Fibroblast of lung (primary cell): ENCODE measurements at regions not wholly inside any gene's neighbourhood (a gene's known extent, or its start where the extent isn't known, plus 50 kb on each side); places are given as distances from the start of the nearest gene placed in this dataset.

Experiments
- DNase-seq, 2 donors: peaks; one replicate each; pipeline versions ENCODE4 v3.0.0 to v3.0.0-alpha.2; 2010; ENCODE audit warnings: low read depth in 2 of 2
- H2AFZ ChIP-seq: 2 replicates; pipeline ENCODE4 v1.5.1; 2012; ENCODE audit warnings: low read length, control low read depth, inconsistent platforms
- H3K27ac ChIP-seq: 2 replicates; pipeline ENCODE4 v1.5.1; 2011; ENCODE audit warnings: low read length, control low read depth; ENCODE audit not compliant: insufficient read depth
- H3K27me3 ChIP-seq: 2 replicates; pipeline ENCODE4 v1.5.1; 2011; ENCODE audit warnings: mild to moderate bottlenecking, low read length; ENCODE audit not compliant: control insufficient read depth, insufficient read depth
- H3K36me3 ChIP-seq: 2 replicates; pipeline ENCODE4 v1.5.1; 2011; ENCODE audit warnings: low read length; ENCODE audit not compliant: control insufficient read depth, insufficient read depth
- H3K4me1 ChIP-seq: 2 replicates; pipeline ENCODE4 v1.5.1; 2011; ENCODE audit warnings: low read length; ENCODE audit not compliant: control insufficient read depth, insufficient read depth; ENCODE audit errors: extremely low read depth
- H3K4me2 ChIP-seq: 2 replicates; pipeline ENCODE4 v1.5.1; 2011; ENCODE audit warnings: low read length, control low read depth; ENCODE audit not compliant: insufficient read depth; ENCODE audit errors: extremely low read depth
- H3K4me3 ChIP-seq, 4 experiments: fragments of 200-600 bp in 1 of 4; sonication (generic) in 1 of 4; replicated peaks in 1 of 4; 2 replicates each; pipeline ENCODE4 v1.5.1; 2011 to 2016; ENCODE audit warnings: low read length in 4 of 4, low read depth in 3 of 4, mild to moderate bottlenecking in 3 of 4, control low read depth in 2 of 4, inconsistent platforms in 1 of 4, mixed read lengths in 1 of 4; ENCODE audit not compliant: insufficient read depth in 1 of 4; ENCODE audit errors: control extremely low read depth in 1 of 4
- H3K79me2 ChIP-seq: 2 replicates; pipeline ENCODE4 v1.5.1; 2012; ENCODE audit warnings: mild to moderate bottlenecking, low read length, inconsistent platforms; ENCODE audit not compliant: control insufficient read depth, insufficient read depth
- H3K9ac ChIP-seq: 2 replicates; pipeline ENCODE4 v1.5.1; 2011; ENCODE audit warnings: mild to moderate bottlenecking, low read length, control low read depth; ENCODE audit not compliant: insufficient read depth
- H3K9me3 ChIP-seq: 2 replicates; pipeline ENCODE4 v1.5.1; 2012; ENCODE audit warnings: low read depth, low read length; ENCODE audit not compliant: control insufficient read depth, insufficient read depth
- H4K20me1 ChIP-seq: 2 replicates; pipeline ENCODE4 v1.5.1; 2011; ENCODE audit warnings: low read length; ENCODE audit not compliant: control insufficient read depth, insufficient read depth; ENCODE audit errors: extremely low read depth
- CTCF ChIP-seq, 2 donors: IDR thresholded peaks in 1 of 2; conservative IDR thresholded peaks in 1 of 2; 1 replicate in 1 of 2; 2 replicates in 1 of 2; pipeline ENCODE4 v1.5.1; 2011 to 2012; ENCODE audit warnings: low read length in 2 of 2, control low read depth in 1 of 2, inconsistent platforms in 1 of 2, low read depth in 1 of 2, mild to moderate bottlenecking in 1 of 2
- EZH2 ChIP-seq: IDR thresholded peaks from 2 replicates; pipeline ENCODE4 v1.5.1; 2012; ENCODE audit warnings: low read length, control low read depth, mild to moderate bottlenecking; ENCODE audit errors: missing control alignments

GRCh38 chr21:35223480-35224156, 174.5 kb upstream of the RUNX1 start:
- H3K36me3 ChIP-seq, result no peaks in the 10 kb centered on the region
- no peaks in the 10 kb centered on the region for H4K20me1 ChIP-seq
- no peaks in the 10 kb centered on the region for H3K9me3 ChIP-seq
- no peak overlapping the region for H3K9ac ChIP-seq
- H3K27ac ChIP-seq, result no peak overlapping the region
- peak in 1 of 2 donors; percentile 24 for DNase-seq
- no peaks in the 10 kb centered on the region for H3K27me3 ChIP-seq
- no peak overlapping the region for H3K4me3 ChIP-seq
- no peak overlapping the region for H3K4me2 ChIP-seq
- TF ChIP-seq EZH2 (no peak), CTCF (conservative IDR thresholded peaks at IDR 0.05 in 1 of 2, IDR thresholded peaks at IDR 0.05 in 1 of 2; ENCODE audit: low read depth in 1 of 2, low read length in 2 of 2) (no peak)
- peaks cover 4% of the 10 kb centered on the region for H3K4me1 ChIP-seq
- H3K79me2 ChIP-seq, result no peaks in the 10 kb centered on the region
- no peak overlapping the region for H2AFZ ChIP-seq

- no peaks in the 10 kb centered on the region for H3K9me3 ChIP-seq
- no peak overlapping the region for H3K4me3 ChIP-seq
- no peak overlapping the region for H2AFZ ChIP-seq
- H3K27ac ChIP-seq, result no peak overlapping the region
- H3K4me1 ChIP-seq, result peaks cover 4% of the 10 kb centered on the region
- H3K36me3 ChIP-seq, result no peaks in the 10 kb centered on the region
- H3K27me3 ChIP-seq, result no peaks in the 10 kb centered on the region
- H4K20me1 ChIP-seq, result no peaks in the 10 kb centered on the region
- H3K79me2 ChIP-seq, result no peaks in the 10 kb centered on the region
- no peak overlapping the region for H3K4me2 ChIP-seq
- no peak for DNase-seq
- no peak overlapping the region for H3K9ac ChIP-seq
- TF ChIP-seq EZH2 (no peak), CTCF (conservative IDR thresholded peaks at IDR 0.05 in 1 of 2, IDR thresholded peaks at IDR 0.05 in 1 of 2; ENCODE audit: low read depth in 1 of 2, low read length in 2 of 2) (no peak)
Measured at GRCh38 chr21:35222541-35222941, 173.4 kb upstream of the RUNX1 start.

- TF ChIP-seq CTCF (conservative IDR thresholded peaks at IDR 0.05 in 1 of 2, IDR thresholded peaks at IDR 0.05 in 1 of 2; ENCODE audit: low read depth in 1 of 2, low read length in 2 of 2) (no peak), EZH2 (no peak)
- Histone ChIP-seq H3K79me2 (no peaks in the 10 kb centered on the region), H3K9ac (no peak overlapping the region), H2AFZ (no peak overlapping the region), H3K9me3 (no peaks in the 10 kb centered on the region), H3K4me2 (no peak overlapping the region), H3K36me3 (no peaks in the 10 kb centered on the region), H3K27me3 (no peaks in the 10 kb centered on the region), H3K4me3 (no peak overlapping the region), H4K20me1 (no peaks in the 10 kb centered on the region), H3K4me1 (peaks cover 4% of the 10 kb centered on the region), H3K27ac (no peak overlapping the region)
- DNase-seq, result peak in 1 of 2 donors; percentile 25
Measured at GRCh38 chr21:35222021-35222420, 172.9 kb upstream of the RUNX1 start.
